Vagina (tissue), 2 donors: ENCODE measurements at regions not wholly inside any gene's neighbourhood (a gene's known extent, or its start where the extent isn't known, plus 50 kb on each side); places are given as distances from the start of the nearest gene placed in this dataset.

ENCODE experiments used
- DNase-seq, 2 donors: peaks; one replicate each; pipeline ENCODE4 v3.0.0-alpha.2; 2017; ENCODE audit errors: extremely low spot score in 2 of 2
- H3K27ac ChIP-seq: fragments of 200-600 bp; sonication (generic); one replicate; pipeline ENCODE4 v1.5.1; 2019
- H3K27me3 ChIP-seq: fragments of 200-600 bp; sonication (generic); one replicate; pipeline ENCODE4 v1.5.1; 2019
- H3K36me3 ChIP-seq, 2 donors: fragments of 200-600 bp; sonication (generic); one replicate each; pipeline ENCODE4 v1.5.1; 2017 to 2019
- H3K4me1 ChIP-seq: fragments of 200-600 bp; sonication (generic); one replicate; pipeline ENCODE4 v1.5.1; 2019
- H3K4me3 ChIP-seq, 2 donors: fragments of 200-600 bp; sonication (generic); 1 replicate in 1 of 2; 2 replicates in 1 of 2; pipeline ENCODE4 v1.5.1; 2016 to 2019
- H3K9me3 ChIP-seq: fragments of 200-600 bp; sonication (generic); one replicate; pipeline ENCODE4 v1.5.1; 2019
- CTCF ChIP-seq, 3 experiments: fragments of 450-650 bp in 2 of 3; fragments of 200-600 bp in 1 of 3; sonication (generic) in 1 of 3; IDR thresholded peaks; one replicate each; pipeline ENCODE4 v1.5.1; 2017 to 2019; ENCODE audit warnings: antibody characterized with exemption in 3 of 3, mild to moderate bottlenecking in 2 of 3, moderate library complexity in 2 of 3
- POLR2A ChIP-seq, 2 donors: fragments of 450-650 bp; IDR thresholded peaks; one replicate each; pipeline ENCODE4 v1.6.1; 2017; ENCODE audit warnings: antibody characterized with exemption in 2 of 2, mild to moderate bottlenecking in 2 of 2, moderate library complexity in 2 of 2
- POLR2AphosphoS5 ChIP-seq, 2 donors: sonication (generic); formaldehyde crosslinking; IDR thresholded peaks; one replicate each; pipeline ENCODE4 v1.9.0; 2017; ENCODE audit warnings: antibody characterized with exemption in 2 of 2, mild to moderate bottlenecking in 2 of 2, low read depth in 1 of 2; ENCODE audit not compliant: insufficient read depth in 1 of 2
- intact Hi-C: fragments of 100-400 bp; cut with DNase I; formaldehyde crosslinking; loops from one replicate; pipeline ENCODE4 v1.15.1; 2023

- H3K4me3 ChIP-seq, result no peak overlapping the region
These were observed 147.0 kb upstream of the SLC13A1 start for GRCh38 chr7:123346766-123347165.

GRCh38 chr7:123343611-123344010 lies 143.8 kb upstream of the SLC13A1 start:
- H3K36me3 ChIP-seq, result no peaks in the 10 kb centered on the region
- no peak overlapping the region for H3K27ac ChIP-seq
- TF ChIP-seq CTCF (IDR thresholded peaks at IDR 0.05), result no peak
- no peak for TF ChIP-seq POLR2AphosphoS5 (IDR thresholded peaks at IDR 0.05; ENCODE audit: insufficient read depth in 1 of 2, low read depth in 1 of 2)
- TF ChIP-seq POLR2A (IDR thresholded peaks at IDR 0.05), result no peak
- H3K9me3 ChIP-seq, result no peaks in the 10 kb centered on the region
- no peaks in the 10 kb centered on the region for H3K4me1 ChIP-seq
- H3K27me3 ChIP-seq, result no peaks in the 10 kb centered on the region
- intact Hi-C loops, result no loop called here
- DNase-seq, result no peak
- H3K4me3 ChIP-seq, result no peak overlapping the region

More at GRCh38 chr7:123346766-123347165, 147.0 kb upstream of the SLC13A1 start:
- Histone ChIP-seq H3K36me3 (no peaks in the 10 kb centered on the region), H3K4me1 (no peaks in the 10 kb centered on the region), H3K27me3 (no peaks in the 10 kb centered on the region), H3K27ac (no peak overlapping the region), H3K9me3 (no peaks in the 10 kb centered on the region)
- DNase-seq, result no peak
- intact Hi-C loops, result no loop called here
- TF ChIP-seq CTCF (IDR thresholded peaks at IDR 0.05), result no peak
- no peak for TF ChIP-seq POLR2AphosphoS5 (IDR thresholded peaks at IDR 0.05; ENCODE audit: insufficient read depth in 1 of 2, low read depth in 1 of 2)
- TF ChIP-seq POLR2A (IDR thresholded peaks at IDR 0.05), result no peak

- Histone ChIP-seq H3K36me3 (no peaks in the 10 kb centered on the region), H3K27ac (no peak overlapping the region), H3K4me3 (no peak overlapping the region), H3K27me3 (no peaks in the 10 kb centered on the region), H3K4me1 (no peaks in the 10 kb centered on the region), H3K9me3 (no peaks in the 10 kb centered on the region)
- intact Hi-C loops, result no loop called here
- TF ChIP-seq CTCF (IDR thresholded peaks at IDR 0.05) (no peak), POLR2AphosphoS5 (IDR thresholded peaks at IDR 0.05; ENCODE audit: insufficient read depth in 1 of 2, low read depth in 1 of 2) (no peak), POLR2A (IDR thresholded peaks at IDR 0.05) (no peak)
- DNase-seq, result no peak
These were observed 141.3 kb upstream of the SLC13A1 start for GRCh38 chr7:123341102-123341501.

- intact Hi-C loops, result no loop called here
- Histone ChIP-seq H3K27me3 (no peaks in the 10 kb centered on the region), H3K9me3 (no peaks in the 10 kb centered on the region), H3K36me3 (no peaks in the 10 kb centered on the region), H3K27ac (no peak overlapping the region), H3K4me1 (no peaks in the 10 kb centered on the region), H3K4me3 (no peak overlapping the region)
- DNase-seq, result no peak
- TF ChIP-seq CTCF (IDR thresholded peaks at IDR 0.05) (no peak), POLR2AphosphoS5 (IDR thresholded peaks at IDR 0.05; ENCODE audit: insufficient read depth in 1 of 2, low read depth in 1 of 2) (no peak), POLR2A (IDR thresholded peaks at IDR 0.05) (no peak)
These were observed 138.9 kb upstream of the SLC13A1 start for GRCh38 chr7:123338688-123339087.

GRCh38 chr7:123329988-123330643 lies 130.3 kb upstream of the SLC13A1 start:
- Histone ChIP-seq H3K36me3 (no peaks in the 10 kb centered on the region), H3K4me3 (no peak overlapping the region), H3K9me3 (no peaks in the 10 kb centered on the region), H3K4me1 (no peaks in the 10 kb centered on the region), H3K27ac (no peak overlapping the region), H3K27me3 (no peaks in the 10 kb centered on the region)
- intact Hi-C loops, result no loop called here
- no peak for DNase-seq
- no peak for TF ChIP-seq POLR2A (IDR thresholded peaks at IDR 0.05)
- no peak for TF ChIP-seq CTCF (IDR thresholded peaks at IDR 0.05)
- TF ChIP-seq POLR2AphosphoS5 (IDR thresholded peaks at IDR 0.05; ENCODE audit: insufficient read depth in 1 of 2, low read depth in 1 of 2), result no peak
